Cardiac fibroblast (primary cell): ENCODE measurements at regions not wholly inside any gene's neighbourhood (a gene's known extent, or its start where the extent isn't known, plus 50 kb on each side); places are given as distances from the start of the nearest gene placed in this dataset.

Experiments used
- DNase-seq, 2 donors: peaks; one replicate each; pipeline versions ENCODE4 v3.0.0 to v3.0.0-alpha.2; 2010; ENCODE audit warnings: low read depth in 2 of 2
- H3K4me3 ChIP-seq, 2 donors: replicated peaks in 1 of 2; 1 replicate in 1 of 2; 2 replicates in 1 of 2; pipeline ENCODE4 v1.5.1; 2011; ENCODE audit warnings: low read depth in 2 of 2, low read length in 2 of 2, mild to moderate bottlenecking in 2 of 2, moderate library complexity in 1 of 2
- CTCF ChIP-seq: IDR thresholded peaks from one replicate; pipeline ENCODE4 v1.5.1; 2011; ENCODE audit warnings: low read depth, mild to moderate bottlenecking, low read length, inconsistent platforms

- TF ChIP-seq CTCF: no peak
- no peak for DNase-seq
- H3K4me3 ChIP-seq: no peak overlapping the region
Observed at GRCh38 chr11:92317222-92317621, 92.6 kb downstream of the FAT3 start.

DNA sequence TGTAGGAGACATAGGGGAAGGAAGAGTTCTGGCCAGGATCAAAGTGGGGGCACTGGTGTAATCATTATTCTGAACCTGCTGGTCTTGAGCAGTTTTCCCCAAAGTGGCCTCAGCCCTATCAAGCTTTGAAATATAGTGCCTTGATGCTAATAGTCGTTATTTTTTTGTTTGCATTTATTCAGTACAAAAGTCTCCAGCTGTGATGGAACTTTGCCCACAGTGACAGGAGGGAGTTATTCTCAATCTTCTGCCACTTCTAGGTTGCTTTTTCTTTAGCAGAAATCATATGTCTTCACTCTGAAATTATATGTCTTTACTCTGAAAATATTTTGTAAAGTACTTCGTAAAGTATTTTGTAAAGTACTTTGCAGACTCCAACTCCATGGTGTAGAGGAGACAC lies 93.1 kb downstream of the FAT3 start:
- H3K4me3 ChIP-seq: no peak overlapping the region
- DNase-seq: no peak
- no peak for TF ChIP-seq CTCF

DNA sequence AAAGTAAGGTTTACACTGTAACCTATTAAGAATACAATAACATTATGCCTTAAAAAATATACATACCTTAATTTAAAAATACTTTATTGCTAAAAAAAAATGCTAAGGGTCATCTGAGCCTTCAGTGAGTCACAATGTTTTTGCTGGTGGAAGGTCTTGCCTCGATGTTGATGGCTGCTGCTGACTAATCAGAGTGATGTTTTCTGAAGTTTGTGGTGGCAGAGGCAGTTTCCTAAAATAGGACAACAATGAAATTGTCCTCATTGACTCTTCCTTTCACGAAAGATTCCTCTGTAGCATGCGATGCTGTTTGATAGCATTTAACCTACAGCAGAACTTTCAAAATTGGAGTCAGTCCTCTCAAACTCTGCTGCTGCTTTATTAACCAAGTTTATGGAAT lies 97.6 kb downstream of the FAT3 start:
- no peak overlapping the region for H3K4me3 ChIP-seq
- TF ChIP-seq CTCF: no peak
- peak; percentile 6 to 68 for DNase-seq

- H3K4me3 ChIP-seq: no peak overlapping the region
- DNase-seq: no peak
- no peak for TF ChIP-seq CTCF
Observed at GRCh38 chr11:92324890-92325289, 100.3 kb downstream of the FAT3 start.

GRCh38 chr11:92325416-92325815 lies 100.8 kb downstream of the FAT3 start:
- no peak for DNase-seq
- H3K4me3 ChIP-seq: no peak overlapping the region
- no peak for TF ChIP-seq CTCF

GRCh38 chr11:92329137-92329536 lies 104.5 kb downstream of the FAT3 start:
- no peak for TF ChIP-seq CTCF
- no peak overlapping the region for H3K4me3 ChIP-seq
- DNase-seq: no peak

DNA sequence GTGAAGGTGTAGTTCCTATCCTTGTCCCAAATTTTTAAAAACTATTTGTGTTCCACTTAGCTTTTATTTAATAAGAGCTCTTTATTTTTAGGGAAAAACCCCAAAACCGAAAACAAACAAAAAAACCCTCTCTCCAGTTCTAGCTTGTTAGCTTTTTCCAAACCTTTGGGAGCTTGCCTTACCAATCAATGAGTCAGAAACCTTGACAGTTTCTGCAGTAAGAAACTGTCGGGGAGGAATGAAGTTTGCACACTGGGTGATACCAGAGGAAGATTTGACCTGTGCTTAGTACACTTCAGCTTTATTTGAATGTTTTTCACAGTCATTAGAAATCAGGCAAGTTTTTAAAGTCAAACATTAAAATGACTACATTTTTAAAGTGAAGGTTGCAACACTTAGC lies 105.0 kb downstream of the FAT3 start:
- peak; percentile 35 to 53 for DNase-seq
- TF ChIP-seq CTCF: no peak

More for the DNA sequence above, 105.0 kb downstream of the FAT3 start:
- no peak overlapping the region for H3K4me3 ChIP-seq
